Activated T-helper 1 cell treated with anti-CD3 and anti-CD28 coated beads, Interleukin-12 subunit alpha, Interleukin-12 subunit beta, Interleukin-2, Interleukin-4 antibody, amounts not matched to agents 30 ng/mL and 10 ng/mL and 1 ng/mL, durations not matched to agents 14 hours and 24 hours and 36 hours (primary cell): ENCODE measurements at regions not wholly inside any gene's neighbourhood (a gene's known extent, or its start where the extent isn't known, plus 50 kb on each side); places are given as distances from the start of the nearest gene placed in this dataset.

ENCODE experiments used
- DNase-seq: peaks from one replicate; pipeline ENCODE4 v3.0.0; 2021; ENCODE audit warnings: low spot score
- H3K27ac Mint-ChIP-seq: one replicate; pipeline ENCODE4 v1.8.0; 2021; ENCODE audit warnings: mild to moderate bottlenecking, mixed read lengths
- H3K27me3 Mint-ChIP-seq: one replicate; pipeline ENCODE4 v1.8.0; 2022; ENCODE audit warnings: mild to moderate bottlenecking, moderate library complexity, mixed read lengths; ENCODE audit not compliant: insufficient read depth
- H3K36me3 Mint-ChIP-seq: one replicate; pipeline ENCODE4 v1.8.0; 2021; ENCODE audit warnings: low read depth, mixed read lengths
- H3K4me1 Mint-ChIP-seq: one replicate; pipeline ENCODE4 v1.8.0; 2021; ENCODE audit warnings: low read depth, mixed read lengths
- H3K4me3 Mint-ChIP-seq: one replicate; pipeline ENCODE4 v1.8.0; 2021; ENCODE audit warnings: mild to moderate bottlenecking, moderate library complexity, mixed read lengths
- H3K9me3 Mint-ChIP-seq: one replicate; pipeline ENCODE4 v1.8.0; 2021; ENCODE audit warnings: mixed read lengths
- intact Hi-C: fragments of 100-400 bp; cut with micrococcal nuclease; formaldehyde crosslinking; loops from one replicate; pipeline ENCODE4 v1.15.1; 2024

- intact Hi-C loops, result no loop called here
- no peak overlapping the region for H3K4me3 Mint-ChIP-seq
- no peak for DNase-seq
- H3K27ac Mint-ChIP-seq, result no peak overlapping the region
- peaks cover 9% of the 10 kb centered on the region for H3K9me3 Mint-ChIP-seq
- H3K36me3 Mint-ChIP-seq, result no peaks in the 10 kb centered on the region
- no peaks in the 10 kb centered on the region for H3K4me1 Mint-ChIP-seq
- peaks cover 1% of the 10 kb centered on the region for H3K27me3 Mint-ChIP-seq
Measured at GRCh38 chr11:80758787-80759186, 1318.0 kb upstream of the TENM4 start.

GRCh38 chr11:80748207-80748925 is 1307.5 kb upstream of the TENM4 start:
- Mint-ChIP-seq H3K27me3 (no peaks in the 10 kb centered on the region), H3K4me1 (no peaks in the 10 kb centered on the region), H3K4me3 (no peak overlapping the region), H3K9me3 (peaks cover 5% of the 10 kb centered on the region), H3K36me3 (no peaks in the 10 kb centered on the region), H3K27ac (no peak overlapping the region)
- DNase-seq, result no peak
- intact Hi-C loops, result no loop called here

GRCh38 chr11:80746300-80746699 is 1305.5 kb upstream of the TENM4 start:
- DNase-seq, result no peak
- H3K27ac Mint-ChIP-seq, result no peak overlapping the region
- no peaks in the 10 kb centered on the region for H3K4me1 Mint-ChIP-seq
- no peaks in the 10 kb centered on the region for H3K36me3 Mint-ChIP-seq
- peaks cover 5% of the 10 kb centered on the region for H3K9me3 Mint-ChIP-seq
- no peak overlapping the region for H3K4me3 Mint-ChIP-seq
- no peaks in the 10 kb centered on the region for H3K27me3 Mint-ChIP-seq
- intact Hi-C loops, result no loop called here

- Mint-ChIP-seq H3K27ac (no peak overlapping the region), H3K4me3 (no peak overlapping the region), H3K36me3 (no peaks in the 10 kb centered on the region), H3K4me1 (no peaks in the 10 kb centered on the region), H3K9me3 (peaks cover 5% of the 10 kb centered on the region), H3K27me3 (no peaks in the 10 kb centered on the region)
- intact Hi-C loops, result no loop called here
- no peak for DNase-seq
Measured at GRCh38 chr11:80745416-80745815, 1304.6 kb upstream of the TENM4 start.

GRCh38 chr11:80733790-80734189 is 1293.0 kb upstream of the TENM4 start:
- no peak for DNase-seq
- Mint-ChIP-seq H3K27ac (no peak overlapping the region), H3K27me3 (no peaks in the 10 kb centered on the region), H3K36me3 (no peaks in the 10 kb centered on the region), H3K4me3 (no peak overlapping the region), H3K4me1 (no peaks in the 10 kb centered on the region), H3K9me3 (peaks cover 5% of the 10 kb centered on the region)
- intact Hi-C loops, result no loop called here

- DNase-seq, result no peak
- Mint-ChIP-seq H3K4me3 (no peak overlapping the region), H3K4me1 (no peaks in the 10 kb centered on the region), H3K27ac (no peak overlapping the region), H3K27me3 (no peaks in the 10 kb centered on the region), H3K36me3 (no peaks in the 10 kb centered on the region), H3K9me3 (peaks cover 2% of the 10 kb centered on the region)
- intact Hi-C loops, result no loop called here
Measured at GRCh38 chr11:80733361-80733760, 1292.5 kb upstream of the TENM4 start.

- intact Hi-C loops, result no loop called here
- Mint-ChIP-seq H3K9me3 (no peaks in the 10 kb centered on the region), H3K36me3 (no peaks in the 10 kb centered on the region), H3K27ac (no peak overlapping the region), H3K4me1 (no peaks in the 10 kb centered on the region), H3K4me3 (no peak overlapping the region), H3K27me3 (no peaks in the 10 kb centered on the region)
- no peak for DNase-seq
Measured at GRCh38 chr11:80727315-80727714, 1286.5 kb upstream of the TENM4 start.

- H3K27ac Mint-ChIP-seq, result no peak overlapping the region
- intact Hi-C loops, result no loop called here
- H3K9me3 Mint-ChIP-seq, result no peaks in the 10 kb centered on the region
- no peaks in the 10 kb centered on the region for H3K36me3 Mint-ChIP-seq
- H3K4me1 Mint-ChIP-seq, result no peaks in the 10 kb centered on the region
- H3K4me3 Mint-ChIP-seq, result no peak overlapping the region
- no peak for DNase-seq
- H3K27me3 Mint-ChIP-seq, result no peaks in the 10 kb centered on the region
Measured at GRCh38 chr11:80726236-80726635, 1285.4 kb upstream of the TENM4 start.

GRCh38 chr11:80724366-80724765 is 1283.5 kb upstream of the TENM4 start:
- intact Hi-C loops, result no loop called here
- H3K27ac Mint-ChIP-seq, result no peak overlapping the region

GRCh38 chr11:80722629-80723028 is 1281.8 kb upstream of the TENM4 start:
- Mint-ChIP-seq H3K27me3 (no peaks in the 10 kb centered on the region), H3K27ac (no peak overlapping the region), H3K4me1 (no peaks in the 10 kb centered on the region), H3K9me3 (no peaks in the 10 kb centered on the region), H3K4me3 (no peak overlapping the region), H3K36me3 (no peaks in the 10 kb centered on the region)
- intact Hi-C loops, result no loop called here
- DNase-seq, result no peak

More at GRCh38 chr11:80724366-80724765, 1283.5 kb upstream of the TENM4 start:
- Mint-ChIP-seq H3K4me3 (no peak overlapping the region), H3K4me1 (no peaks in the 10 kb centered on the region), H3K36me3 (no peaks in the 10 kb centered on the region), H3K9me3 (no peaks in the 10 kb centered on the region), H3K27me3 (no peaks in the 10 kb centered on the region)
- DNase-seq, result no peak

- H3K36me3 Mint-ChIP-seq, result no peaks in the 10 kb centered on the region
- H3K27ac Mint-ChIP-seq, result no peak overlapping the region
- no peaks in the 10 kb centered on the region for H3K9me3 Mint-ChIP-seq
- DNase-seq, result no peak
- no peaks in the 10 kb centered on the region for H3K4me1 Mint-ChIP-seq
- H3K27me3 Mint-ChIP-seq, result no peaks in the 10 kb centered on the region
- no peak overlapping the region for H3K4me3 Mint-ChIP-seq
- intact Hi-C loops, result no loop called here
Measured at GRCh38 chr11:80720295-80720694, 1279.5 kb upstream of the TENM4 start.

- intact Hi-C loops, result no loop called here
- H3K9me3 Mint-ChIP-seq, result no peaks in the 10 kb centered on the region
- H3K4me1 Mint-ChIP-seq, result no peaks in the 10 kb centered on the region
- DNase-seq, result no peak
- H3K27ac Mint-ChIP-seq, result no peak overlapping the region
- H3K27me3 Mint-ChIP-seq, result no peaks in the 10 kb centered on the region
- H3K4me3 Mint-ChIP-seq, result no peak overlapping the region
- no peaks in the 10 kb centered on the region for H3K36me3 Mint-ChIP-seq
Measured at GRCh38 chr11:80719292-80719646, 1278.4 kb upstream of the TENM4 start.

- no peak overlapping the region for H3K27ac Mint-ChIP-seq
- intact Hi-C loops, result no loop called here
- H3K36me3 Mint-ChIP-seq, result no peaks in the 10 kb centered on the region
- no peaks in the 10 kb centered on the region for H3K9me3 Mint-ChIP-seq
- H3K4me1 Mint-ChIP-seq, result no peaks in the 10 kb centered on the region
- no peak overlapping the region for H3K4me3 Mint-ChIP-seq
- no peak for DNase-seq
- no peaks in the 10 kb centered on the region for H3K27me3 Mint-ChIP-seq
Measured at GRCh38 chr11:80718611-80719291, 1277.9 kb upstream of the TENM4 start.
